Astrocyte of the cerebellum (primary cell): ENCODE measurements at regions not wholly inside any gene's neighbourhood (a gene's known extent, or its start where the extent isn't known, plus 50 kb on each side); places are given as distances from the start of the nearest gene placed in this dataset.

Experiments used
- DNase-seq: peaks from one replicate; pipeline ENCODE4 v3.0.0-alpha.2; 2011; ENCODE audit warnings: low read depth
- H3K4me3 ChIP-seq: 2 replicates; pipeline ENCODE4 v1.5.1; 2011; ENCODE audit warnings: mild to moderate bottlenecking, low read depth, low read length, moderate library complexity
- CTCF ChIP-seq: IDR thresholded peaks from 2 replicates; pipeline ENCODE4 v1.5.1; 2012; ENCODE audit warnings: low read length, low read depth, moderate library complexity, mild to moderate bottlenecking; ENCODE audit errors: missing control alignments
- in situ Hi-C: cut with HindIII; loops from 2 replicates; pipeline ENCODE4 v1.10.0; 2017; ENCODE audit warnings: low sequenced_read_pairs

- peak; percentile 79 for DNase-seq
- TF ChIP-seq CTCF, result no peak
- in situ Hi-C loops, result no loop called here
- no peak overlapping the region for H3K4me3 ChIP-seq
Measured at GRCh38 chr7:94133460-94133859, 129.3 kb upstream of the BET1 start.

GRCh38 chr7:94135180-94135579 is 131.0 kb upstream of the BET1 start:
- DNase-seq, result no peak
- H3K4me3 ChIP-seq, result no peak overlapping the region
- TF ChIP-seq CTCF, result no peak
- in situ Hi-C loops, result no loop called here

- no peak for DNase-seq
- TF ChIP-seq CTCF, result no peak
- in situ Hi-C loops, result no loop called here
- no peak overlapping the region for H3K4me3 ChIP-seq
Measured at GRCh38 chr7:94142281-94142680, 138.1 kb upstream of the BET1 start.

GRCh38 chr7:94145602-94146001 is 141.4 kb upstream of the BET1 start:
- DNase-seq, result no peak
- in situ Hi-C loops, result no loop called here
- H3K4me3 ChIP-seq, result no peak overlapping the region
- TF ChIP-seq CTCF, result no peak

GRCh38 chr7:94146408-94146807 is 142.3 kb upstream of the BET1 start:
- no peak overlapping the region for H3K4me3 ChIP-seq
- TF ChIP-seq CTCF, result no peak
- in situ Hi-C loops, result no loop called here
- DNase-seq, result no peak

- no peak for DNase-seq
- no peak overlapping the region for H3K4me3 ChIP-seq
- in situ Hi-C loops, result no loop called here
- TF ChIP-seq CTCF, result no peak
Measured at GRCh38 chr7:94149789-94150545, 145.8 kb upstream of the BET1 start.
